Pancreas (tissue), 10 donors: ENCODE measurements at regions not wholly inside any gene's neighbourhood (a gene's known extent, or its start where the extent isn't known, plus 50 kb on each side); places are given as distances from the start of the nearest gene placed in this dataset.
A peak's percentile ranks its signal among the peaks of the same experiment; 100 is the strongest.
"Not testable (repeated sequence)": the region's sequence is repeated elsewhere in the genome, so short reads cannot be mapped to it uniquely, and the experiment has no call there.

ENCODE experiments used
- ATAC-seq, 4 donors: fragments of 200-7000 bp; cut with Tn5 transposase; one replicate each; pipeline versions ENCODE4 v1.8.0 to v1.9.1; 2020; ENCODE audit warnings: mild to moderate bottlenecking in 4 of 4, moderate library complexity in 4 of 4
- DNase-seq, 6 donors: peaks; one replicate each; pipeline ENCODE4 v3.0.0-alpha.2; 2020
- FAIRE-seq: peaks from 2 replicates; lab custom pipeline; 2012; peaks lifted over from hg19 to GRCh38; lab: Jason Lieb, UNC
- H3K27ac ChIP-seq, 4 donors: fragments of 200-600 bp; sonication (generic); 1 replicate in 3 of 4; 2 replicates in 1 of 4; pipeline versions ENCODE4 v1.5.0 to v1.8.0; 2020
- H3K27me3 ChIP-seq, 4 donors: fragments of 200-600 bp; one replicate each; pipeline ENCODE4 v1.8.0; 2021
- H3K36me3 ChIP-seq, 3 donors: fragments of 200-600 bp; sonication (generic) in 1 of 3; one replicate each; pipeline versions ENCODE4 v1.5.0 to v1.8.0; 2020 to 2021
- H3K4me1 ChIP-seq, 3 donors: fragments of 200-600 bp; one replicate each; pipeline ENCODE4 v1.8.0; 2021
- H3K4me3 ChIP-seq, 4 donors: fragments of 200-600 bp; sonication (generic) in 2 of 4; one replicate each; pipeline versions ENCODE4 v1.5.0 to v1.8.0; 2020 to 2021
- H3K9me3 ChIP-seq, 4 donors: fragments of 200-600 bp; one replicate each; pipeline ENCODE4 v1.8.0; 2021
- CTCF ChIP-seq, 4 donors: fragments of 200-600 bp; sonication (generic) in 3 of 4; IDR thresholded peaks; one replicate each; pipeline versions ENCODE4 v1.5.0 to v1.8.0; 2021; ENCODE audit warnings: antibody characterized with exemption in 4 of 4
- WGBS, 2 donors: extraction: QIAGEN DNeasy Blood & Tissue Kit; methylation state at CpG; one replicate each; pipeline ENCODE4 v1.1.7; 2013; 5-methylcytosine and 5-hydroxymethylcytosine counted together
- intact Hi-C, 3 donors: fragments of 100-400 bp; cut with DNase I; formaldehyde crosslinking; loops; one replicate each; pipeline versions ENCODE4 v1.11.1 to v1.14.2; 2022
- donor health status: healthy with polysubstance abuse.
- donor health status: DM: no; HTN: no; CAD: no; lungs with moderate emphysema.
- donor health status: DM: no; HTN: no; CAD: no.
- donor health status: control.
- donor health status: control.
- donor health status: Bipolar disorder and iron deficiency.
- donor health status: DM: yes; HTN: yes; CAD: no.
- donor health status: DM: no; HTN: no; CAD: no.
- donor health status: DM: no; HTN: no; CAD: no.
- donor health status: DM: yes; HTN: yes; CAD: no.

DNA sequence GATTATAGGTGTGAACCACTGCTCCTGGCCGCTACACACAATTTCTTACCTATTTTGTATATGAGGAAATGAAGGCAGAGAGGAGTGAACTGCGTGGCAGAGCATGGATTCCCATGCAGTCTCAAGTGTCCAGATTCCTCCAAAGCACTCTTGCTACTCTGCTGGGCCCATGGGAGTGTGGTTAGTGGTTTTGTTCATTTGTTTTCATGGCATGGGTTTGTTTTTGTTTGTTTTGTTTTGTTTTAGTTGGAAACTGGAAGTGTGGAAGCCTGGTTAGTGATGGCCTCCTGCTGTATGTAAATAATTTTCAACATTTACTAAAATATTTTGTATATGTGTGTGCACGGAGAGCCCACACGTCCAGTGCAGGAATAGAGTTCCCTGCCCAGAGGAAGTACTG, 61.3 kb upstream of the LRCH1 start:
- DNase-seq (no peak), FAIRE-seq (no peak), ATAC-seq (no peak)
- WGBS, 2 donors, result 68 to 73% methylated on average over 4 of the region's 4 CpGs
- Histone ChIP-seq H3K36me3 (no peaks in the 10 kb centered on the region), H3K4me3 (no peak overlapping the region), H3K27me3 (no peaks in the 10 kb centered on the region), H3K9me3 (no peaks in the 10 kb centered on the region), H3K27ac (no peak overlapping the region), H3K4me1 (no peaks in the 10 kb centered on the region)
- intact Hi-C loops, result loop anchor here in 2 of 3 donors (2.0 to 5.0 kb wide), 2 partner anchors 227 to 231 kb away; no protein-coding TSS in a partner anchor
- no peak for TF ChIP-seq CTCF (IDR thresholded peaks at IDR 0.05)

DNA sequence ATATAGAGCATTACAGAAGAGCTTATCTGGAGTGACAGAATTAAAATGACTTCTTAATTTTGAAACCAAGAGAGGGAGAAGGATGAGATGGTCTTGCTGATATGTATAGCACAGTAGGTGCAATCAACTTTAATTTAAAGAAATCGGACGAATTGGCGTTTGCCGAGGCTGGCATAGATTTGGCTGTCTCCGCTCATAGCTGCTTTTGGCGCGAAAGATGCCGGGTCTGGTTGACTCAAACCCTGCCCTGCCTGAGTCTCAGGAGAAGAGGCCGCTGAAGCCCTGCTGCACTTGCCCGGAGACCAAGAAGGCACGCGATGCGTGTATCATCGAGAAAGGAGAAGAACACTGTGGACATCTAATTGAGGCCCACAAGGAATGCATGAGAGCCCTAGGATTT, 62.3 kb upstream of the LRCH1 start:
- H3K9me3 ChIP-seq, H3K27ac ChIP-seq, H3K27me3 ChIP-seq, H3K4me1 ChIP-seq, H3K36me3 ChIP-seq, ATAC-seq, H3K4me3 ChIP-seq, FAIRE-seq, DNase-seq: not testable (repeated sequence)
- intact Hi-C loops, result loop anchor here in 1 of 3 donors (5.0 kb wide), 1 partner anchor 232 kb away; no protein-coding TSS in a partner anchor
- WGBS, 2 donors, result 86 to 90% methylated on average over 14 of the region's 14 CpGs

GRCh38 chr13:46490129-46490528, 62.8 kb upstream of the LRCH1 start:
- no peak overlapping the region for H3K4me3 ChIP-seq
- no peak for FAIRE-seq
- 48 to 61% methylated on average over 2 of the region's 2 CpGs for WGBS, 2 donors
- no peaks in the 10 kb centered on the region for H3K27me3 ChIP-seq
- ATAC-seq, result no peak
- H3K4me1 ChIP-seq, result no peaks in the 10 kb centered on the region
- no peak for TF ChIP-seq CTCF (IDR thresholded peaks at IDR 0.05)
- no peak for DNase-seq
- H3K9me3 ChIP-seq, result no peaks in the 10 kb centered on the region
- intact Hi-C loops, result loop anchor here in 1 of 3 donors (5.0 kb wide), 1 partner anchor 232 kb away; no protein-coding TSS in a partner anchor
- no peak overlapping the region for H3K27ac ChIP-seq
- no peaks in the 10 kb centered on the region for H3K36me3 ChIP-seq

GRCh38 chr13:46489586-46490023, 63.4 kb upstream of the LRCH1 start:
- 74 to 83% methylated on average over 5 of the region's 5 CpGs for WGBS, 2 donors

DNA sequence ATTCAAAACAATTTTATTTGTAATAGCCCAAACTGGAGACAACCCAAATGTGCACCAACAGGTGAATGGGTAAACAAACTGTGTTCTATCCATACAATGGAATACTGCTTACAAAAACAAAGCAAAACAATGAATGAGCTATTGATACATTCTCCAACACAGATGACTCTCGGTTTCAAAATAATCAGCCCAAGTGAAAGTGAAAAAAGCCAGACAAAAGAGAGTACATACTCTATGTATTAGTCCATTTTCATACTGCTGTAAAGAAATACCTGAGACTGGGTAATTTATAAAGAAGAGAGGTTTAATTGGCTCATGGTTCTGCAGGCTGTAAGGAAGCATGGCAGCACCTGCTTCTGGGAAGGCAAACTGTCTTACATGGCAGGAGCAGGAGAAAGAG, 65.2 kb upstream of the LRCH1 start:
- Histone ChIP-seq H3K4me3 (no peak overlapping the region), H3K27me3 (no peaks in the 10 kb centered on the region), H3K36me3 (no peaks in the 10 kb centered on the region), H3K27ac (no peak overlapping the region), H3K4me1 (no peaks in the 10 kb centered on the region), H3K9me3 (no peaks in the 10 kb centered on the region)
- no peak for ATAC-seq
- no peak for TF ChIP-seq CTCF (IDR thresholded peaks at IDR 0.05)
- WGBS, 2 donors, result 94% methylated on average over 1 of the region's 1 CpG
- DNase-seq, result no peak
- no peak for FAIRE-seq
- intact Hi-C loops, result no loop called here

More at GRCh38 chr13:46489586-46490023, 63.4 kb upstream of the LRCH1 start:
- FAIRE-seq (no peak), DNase-seq (no peak), ATAC-seq (peak in 1 of 4 donors; percentile 50)
- intact Hi-C loops, result loop anchor here in 1 of 3 donors (5.0 kb wide), 1 partner anchor 233 kb away; no protein-coding TSS in a partner anchor
- Histone ChIP-seq H3K36me3 (no peaks in the 10 kb centered on the region), H3K27me3 (no peaks in the 10 kb centered on the region), H3K9me3 (no peaks in the 10 kb centered on the region), H3K4me1 (no peaks in the 10 kb centered on the region), H3K27ac (no peak overlapping the region), H3K4me3 (no peak overlapping the region)
- TF ChIP-seq CTCF (IDR thresholded peaks at IDR 0.05), result no peak
